HCEC 1CT (cell line): ENCODE measurements at regions not wholly inside any gene's neighbourhood (a gene's known extent, or its start where the extent isn't known, plus 50 kb on each side); places are given as distances from the start of the nearest gene placed in this dataset.
"Not testable (repeated sequence)": the region's sequence is repeated elsewhere in the genome, so short reads cannot be mapped to it uniquely, and the experiment has no call there.

Source experiments
- DNase-seq: peaks from one replicate; pipeline ENCODE4 v3.0.0-alpha.2; 2017

GRCh38 chr7:54292171-54292925 lies 249.8 kb upstream of the VSTM2A start:
- DNase-seq, result no peak

GRCh38 chr7:54299426-54299825 lies 242.7 kb upstream of the VSTM2A start:
- DNase-seq, result no peak

GRCh38 chr7:54315955-54316354 lies 226.2 kb upstream of the VSTM2A start:
- DNase-seq, result not testable (repeated sequence)

DNA sequence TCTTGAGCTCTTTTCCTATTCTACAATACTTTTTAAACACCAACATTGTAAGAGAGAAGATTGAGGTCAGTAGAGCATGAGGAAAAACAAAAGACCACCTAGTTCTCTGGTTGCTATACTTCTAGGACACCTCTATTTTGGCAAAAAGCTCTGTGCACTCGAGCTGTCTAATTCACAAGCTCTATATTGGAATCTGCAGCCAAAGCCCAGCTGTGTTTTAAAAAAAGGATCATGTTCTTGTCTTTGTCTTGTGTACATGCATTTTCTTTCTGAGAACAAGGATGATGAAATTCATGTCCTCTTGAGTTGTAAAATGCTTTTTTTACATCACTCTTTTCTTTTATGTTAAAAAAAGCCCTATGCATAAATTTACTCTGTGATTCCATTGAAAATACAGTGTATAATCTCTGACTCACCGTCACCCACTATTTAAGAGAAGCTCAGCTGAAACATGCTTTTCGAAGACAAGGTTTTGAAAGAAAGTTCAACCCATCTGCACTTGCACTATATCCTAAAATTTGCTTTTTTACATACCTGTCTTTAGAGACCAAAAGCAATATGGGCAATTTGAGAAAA lies 215.5 kb upstream of the VSTM2A start:
- no peak for DNase-seq

DNA sequence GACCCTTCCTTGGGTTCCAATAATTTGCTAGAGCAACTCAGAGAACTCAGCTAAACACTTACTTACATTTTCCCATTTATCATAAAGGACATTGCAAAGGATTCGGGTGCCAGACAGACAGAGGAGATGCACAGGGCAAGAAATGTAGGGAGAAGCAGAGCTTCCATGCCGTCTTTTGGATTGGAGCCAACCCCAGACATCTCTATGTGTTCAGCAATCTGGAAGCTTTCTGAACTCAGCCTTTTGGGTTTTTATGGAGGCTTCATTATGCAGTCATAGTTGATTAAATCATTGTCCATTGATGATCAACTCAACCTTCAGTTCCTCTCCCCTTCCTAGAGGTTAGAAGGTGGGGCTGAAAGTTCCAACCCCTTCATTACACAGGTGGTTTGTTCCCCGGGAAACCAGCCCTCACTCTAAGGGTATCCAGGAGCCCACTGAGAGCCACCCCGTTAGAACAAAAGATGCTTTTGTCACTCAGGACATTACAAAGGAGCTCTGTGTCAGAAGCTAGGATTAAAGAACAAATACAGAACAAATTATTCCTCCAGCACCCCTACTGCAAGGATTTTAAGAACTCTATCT lies 211.9 kb upstream of the VSTM2A start:
- DNase-seq, result no peak

DNA sequence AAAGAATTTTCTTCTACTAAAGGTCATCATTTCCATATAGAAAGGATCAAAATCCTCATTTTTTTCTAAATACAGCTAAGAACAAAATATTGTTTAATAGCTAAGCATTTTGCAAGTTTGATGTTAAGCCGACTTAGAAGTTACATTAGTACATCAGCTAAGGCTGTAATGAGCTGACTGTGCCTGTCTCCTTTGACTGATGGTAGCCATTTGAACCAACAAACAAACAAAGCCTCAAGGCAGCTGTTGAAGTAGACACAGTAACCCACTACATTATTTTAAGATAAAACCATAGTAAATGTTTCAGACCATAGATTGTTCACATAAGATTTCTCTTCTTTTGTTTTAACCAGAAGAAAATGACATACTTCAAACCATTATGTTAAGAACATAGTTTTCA lies 210.9 kb upstream of the VSTM2A start:
- DNase-seq, result no peak

DNA sequence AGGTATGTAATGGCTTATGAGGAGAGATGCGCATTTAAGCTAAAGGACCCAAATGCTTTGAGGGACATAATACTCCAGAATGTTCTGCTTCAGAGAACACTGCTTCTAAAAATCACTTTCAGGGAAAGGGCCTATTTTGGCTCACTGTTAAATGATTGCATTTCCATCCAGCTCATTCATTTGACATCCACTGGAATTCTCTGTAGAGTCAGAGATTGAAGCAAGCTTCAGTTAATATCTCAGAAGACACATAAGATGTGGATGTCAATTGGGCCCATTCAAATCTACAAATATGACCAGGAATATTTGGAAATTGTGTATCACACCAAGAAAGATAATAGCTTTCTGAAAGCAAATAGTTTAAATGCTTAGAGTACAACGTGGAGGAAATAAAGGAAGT lies 209.9 kb upstream of the VSTM2A start:
- DNase-seq, result no peak

- no peak for DNase-seq
Measured at GRCh38 chr7:54333952-54334351, 208.2 kb upstream of the VSTM2A start.

- no peak for DNase-seq
Measured at GRCh38 chr7:54336800-54337199, 205.4 kb upstream of the VSTM2A start.

DNA sequence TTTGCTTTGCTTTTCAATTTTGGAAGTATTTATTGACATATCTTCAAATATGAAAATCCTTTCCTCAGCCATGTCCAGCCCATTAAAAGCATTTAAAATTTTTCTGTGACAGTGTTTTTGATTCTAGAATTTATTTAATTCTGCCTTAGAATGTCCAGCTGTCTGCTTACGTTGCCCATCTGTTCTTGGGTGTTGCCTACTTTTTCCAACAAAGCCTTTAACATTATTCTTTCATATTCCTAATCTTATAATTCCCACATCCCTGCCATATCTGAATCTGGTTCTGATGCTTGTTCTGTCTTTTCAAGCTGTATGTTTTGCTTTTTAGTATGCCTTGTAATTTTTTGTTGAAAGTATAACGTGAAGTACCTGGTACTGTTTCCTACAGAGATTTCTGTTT lies 204.7 kb upstream of the VSTM2A start:
- no peak for DNase-seq

GRCh38 chr7:54338319-54338718 lies 203.9 kb upstream of the VSTM2A start:
- no peak for DNase-seq

DNA sequence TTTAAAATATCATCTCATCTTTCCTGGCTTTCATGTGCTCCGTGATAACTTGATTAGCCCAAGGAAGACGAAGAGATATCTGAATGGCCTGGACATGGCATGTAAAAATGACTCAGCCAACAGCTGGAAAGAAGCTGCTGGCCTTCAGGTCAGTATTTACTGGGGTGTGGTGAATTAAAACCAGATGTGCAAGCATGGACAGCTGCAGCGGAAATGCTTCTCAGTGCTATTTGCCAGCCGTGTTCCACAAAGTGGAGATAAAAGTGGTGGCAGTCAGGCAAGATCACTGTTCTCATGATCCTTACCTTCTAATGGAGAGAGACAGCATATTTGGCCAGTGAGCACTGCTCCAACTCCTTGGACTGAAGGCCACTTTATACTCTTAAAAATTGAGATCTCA lies 203.1 kb upstream of the VSTM2A start:
- DNase-seq, result no peak

DNA sequence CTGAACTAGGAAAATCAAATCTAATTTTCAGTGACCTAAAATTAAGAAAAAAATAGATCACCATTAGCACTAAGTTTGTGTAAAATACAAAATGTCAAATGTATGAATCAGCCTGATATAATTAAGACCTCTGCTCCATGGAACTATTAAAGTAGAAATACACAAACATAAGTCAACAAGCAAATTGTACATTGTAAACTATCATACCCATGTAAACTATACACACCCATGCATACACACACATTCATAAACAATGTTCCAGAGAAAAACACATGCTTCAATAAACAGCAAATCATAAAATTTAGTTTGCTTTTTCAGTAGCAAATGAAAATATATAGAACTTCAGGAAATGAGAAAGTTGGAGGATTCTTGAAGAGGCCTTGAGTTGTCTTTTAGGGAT lies 199.7 kb upstream of the VSTM2A start:
- DNase-seq, result no peak

DNA sequence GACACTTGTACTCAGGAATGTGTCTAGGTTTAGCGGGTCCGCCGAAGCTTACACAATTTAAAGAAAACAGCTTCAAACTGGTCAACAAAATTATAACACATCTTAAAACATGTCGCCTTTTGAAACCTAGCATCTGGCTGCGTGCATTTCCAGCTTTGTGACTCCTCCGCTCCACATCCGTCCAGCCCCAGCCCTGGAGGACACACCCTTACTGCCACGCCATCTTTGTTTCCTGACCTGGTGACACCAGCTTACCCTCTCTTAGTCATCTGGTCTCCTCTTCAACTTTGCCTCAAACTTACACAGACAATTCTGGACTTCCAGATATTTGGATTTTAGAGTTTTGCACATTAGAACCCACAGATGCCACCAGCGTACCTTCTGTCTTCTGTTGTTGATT lies 198.7 kb upstream of the VSTM2A start:
- DNase-seq, result no peak

DNA sequence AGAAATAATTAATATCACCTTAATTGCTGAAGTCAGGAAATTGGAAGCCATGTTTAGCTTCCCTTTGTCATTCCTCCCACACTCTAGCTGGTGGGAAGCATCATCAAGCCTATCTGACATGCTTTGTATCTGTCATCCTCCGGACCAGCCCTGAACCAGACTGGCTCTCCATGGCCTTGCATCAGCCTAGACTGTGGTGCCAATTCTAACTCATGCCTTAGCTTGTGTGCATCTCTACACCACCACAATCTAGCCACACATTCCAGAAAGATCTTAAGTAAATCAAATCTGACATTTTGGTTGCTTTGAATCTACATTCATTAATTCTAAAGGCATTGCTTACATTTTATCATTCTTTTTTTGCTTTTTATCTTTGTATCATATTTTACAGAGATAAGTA lies 196.4 kb upstream of the VSTM2A start:
- no peak for DNase-seq

GRCh38 chr7:54349229-54349628 lies 192.9 kb upstream of the VSTM2A start:
- DNase-seq, result no peak

DNA sequence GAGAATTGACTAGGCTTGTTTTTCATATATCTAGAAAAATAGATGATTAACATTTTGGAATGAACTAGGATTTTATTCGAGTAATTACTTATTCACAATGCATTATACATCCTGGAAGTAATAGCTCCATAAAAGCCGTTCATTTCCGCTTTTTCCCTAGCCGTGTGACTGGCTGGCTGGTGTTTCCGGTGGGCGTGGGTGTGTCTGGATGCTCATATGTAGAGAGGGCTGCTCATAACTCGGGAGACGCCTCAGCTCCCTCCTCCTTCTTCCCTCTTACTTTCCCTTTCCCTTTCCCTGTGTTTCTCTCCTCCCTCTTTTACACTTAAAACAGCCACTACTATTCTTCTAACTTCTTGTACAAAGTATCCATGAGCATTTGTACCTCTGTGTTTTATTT lies 187.7 kb upstream of the VSTM2A start:
- no peak for DNase-seq

GRCh38 chr7:54355842-54356241 lies 186.3 kb upstream of the VSTM2A start:
- DNase-seq, result no peak

DNA sequence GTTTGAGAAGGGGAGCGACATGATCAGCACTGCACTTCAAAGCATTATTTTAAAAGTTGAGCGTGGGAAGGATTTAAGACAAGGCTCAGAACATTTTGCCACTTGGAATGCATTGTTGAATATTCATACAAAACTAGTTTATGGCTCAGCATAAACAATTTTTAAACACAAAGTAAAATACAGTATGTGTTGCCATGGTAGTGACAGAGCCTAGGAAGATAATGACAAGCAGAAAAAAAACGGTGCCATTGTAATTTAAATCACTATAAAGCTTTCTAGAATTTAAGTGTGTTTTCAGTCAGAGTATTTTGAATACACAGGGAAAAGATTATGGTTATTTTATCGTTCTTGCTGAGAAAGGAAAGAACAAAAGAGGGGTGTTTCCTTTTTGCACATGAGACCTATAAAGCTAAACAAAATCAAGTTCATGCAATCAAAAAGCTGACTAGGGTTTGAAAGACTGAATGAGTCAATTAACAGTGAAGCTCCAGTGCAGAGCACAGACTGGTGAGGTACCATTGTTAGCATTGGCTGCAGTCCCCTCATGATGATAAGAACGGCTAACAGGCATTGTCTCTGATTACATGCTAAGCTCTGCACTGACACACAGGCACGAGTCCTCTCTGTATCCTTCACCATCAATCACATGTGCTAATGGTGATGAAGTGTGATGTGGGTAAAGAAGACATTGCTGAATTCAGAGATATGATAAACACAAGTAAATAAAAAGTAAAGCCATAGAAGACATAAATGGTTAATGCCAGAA lies 181.9 kb upstream of the VSTM2A start:
- no peak for DNase-seq

GRCh38 chr7:54390565-54390964 lies 151.6 kb upstream of the VSTM2A start:
- no peak for DNase-seq

GRCh38 chr7:54392935-54393334 lies 149.2 kb upstream of the VSTM2A start:
- DNase-seq, result no peak

GRCh38 chr7:54394834-54395233 lies 147.3 kb upstream of the VSTM2A start:
- no peak for DNase-seq

DNA sequence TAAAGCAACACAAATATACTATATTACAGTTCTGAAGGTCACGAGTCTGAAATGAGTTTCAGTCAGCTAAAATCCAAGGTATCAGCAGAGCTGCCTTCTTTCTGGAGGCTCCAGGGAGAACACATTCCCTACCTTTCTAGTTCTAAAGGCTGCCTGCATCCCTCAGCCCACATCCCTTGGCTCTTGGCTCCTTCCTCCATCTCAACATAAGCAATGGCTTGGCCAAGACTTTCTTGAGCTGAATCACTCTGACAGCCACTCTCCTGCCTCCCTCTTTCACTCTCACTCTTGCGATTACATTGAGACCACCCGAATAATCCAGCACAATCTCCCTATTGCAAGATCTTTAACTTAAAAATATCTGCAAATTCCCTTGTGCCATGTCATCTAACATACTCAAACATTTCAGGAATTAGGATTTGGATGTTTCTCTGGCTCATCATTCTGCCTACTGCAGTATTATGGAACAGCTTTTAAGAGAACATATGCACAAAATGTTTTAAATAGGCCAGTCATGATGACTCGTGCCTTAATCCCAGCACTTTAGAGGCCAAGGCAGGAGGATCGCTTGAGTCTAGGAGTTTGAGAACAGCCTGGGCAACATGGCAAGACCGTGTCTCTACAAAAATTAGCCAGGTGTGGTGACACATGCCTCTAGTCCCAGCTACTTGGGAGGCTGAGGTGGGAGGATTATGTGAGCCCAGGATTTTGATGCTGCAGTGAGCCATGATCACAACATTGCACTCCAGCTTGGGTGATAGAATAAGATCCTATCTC lies 144.2 kb upstream of the VSTM2A start:
- DNase-seq, result no peak
